ENCODE measurements at regions not wholly inside any gene's neighbourhood (a gene's known extent, or its start where the extent isn't known, plus 50 kb on each side); places are given as distances from the start of the nearest gene placed in this dataset.
"Not testable (repeated sequence)": the region's sequence is repeated elsewhere in the genome, so short reads cannot be mapped to it uniquely, and the experiment has no call there.

DNA sequence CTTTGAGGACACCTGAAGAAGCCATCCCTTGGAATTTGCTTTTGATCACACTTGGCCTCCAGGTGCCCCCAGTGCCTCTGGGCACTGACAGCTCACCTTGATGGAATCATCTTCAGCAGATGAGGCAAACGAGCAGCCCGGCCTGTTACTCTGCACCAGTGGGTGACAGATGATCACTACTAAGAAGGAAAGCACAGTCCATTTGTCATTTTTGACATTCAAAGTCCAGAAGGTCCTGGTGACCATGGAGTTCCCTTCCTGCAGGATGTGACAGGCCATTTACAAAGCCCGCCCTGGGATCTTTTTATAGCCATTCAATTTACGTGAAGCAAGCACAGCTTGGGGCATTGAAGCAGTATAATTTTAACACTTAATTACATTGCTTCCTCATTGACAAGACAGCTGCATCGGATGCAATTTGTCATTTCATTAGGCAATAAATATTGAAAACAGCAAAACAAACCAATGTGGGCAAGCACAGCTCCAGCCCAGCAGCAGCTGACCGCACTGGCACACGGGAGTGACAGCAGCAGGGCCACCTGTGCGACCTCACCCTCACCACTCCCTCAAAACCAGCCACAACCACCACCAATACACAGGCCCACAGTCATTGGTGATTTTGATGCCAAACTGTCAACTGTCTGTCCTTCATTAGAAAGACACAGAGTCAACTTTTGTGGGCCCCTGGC is 76.0 kb upstream of the SLC66A3 start:
- no peak overlapping the region for H3K9ac ChIP-seq (ENCODE audit: low read depth, low read length)
- H3K36me3 ChIP-seq (ENCODE audit: insufficient read depth, low read length): no peaks in the 10 kb centered on the region
- no peaks in the 10 kb centered on the region for H3K9me3 ChIP-seq (replicated peaks; ENCODE audit: low read length)
- no peak overlapping the region for H3K4me3 ChIP-seq (ENCODE audit: low read length)
- no peaks in the 10 kb centered on the region for H3K4me1 ChIP-seq (ENCODE audit: control insufficient read depth, insufficient read depth, low read length)
- peaks cover 13% of the 10 kb centered on the region for H3K27me3 ChIP-seq (ENCODE audit: control insufficient read depth, insufficient read depth, low read length)
- H3K4me2 ChIP-seq (ENCODE audit: low read length): no peak overlapping the region

DNA sequence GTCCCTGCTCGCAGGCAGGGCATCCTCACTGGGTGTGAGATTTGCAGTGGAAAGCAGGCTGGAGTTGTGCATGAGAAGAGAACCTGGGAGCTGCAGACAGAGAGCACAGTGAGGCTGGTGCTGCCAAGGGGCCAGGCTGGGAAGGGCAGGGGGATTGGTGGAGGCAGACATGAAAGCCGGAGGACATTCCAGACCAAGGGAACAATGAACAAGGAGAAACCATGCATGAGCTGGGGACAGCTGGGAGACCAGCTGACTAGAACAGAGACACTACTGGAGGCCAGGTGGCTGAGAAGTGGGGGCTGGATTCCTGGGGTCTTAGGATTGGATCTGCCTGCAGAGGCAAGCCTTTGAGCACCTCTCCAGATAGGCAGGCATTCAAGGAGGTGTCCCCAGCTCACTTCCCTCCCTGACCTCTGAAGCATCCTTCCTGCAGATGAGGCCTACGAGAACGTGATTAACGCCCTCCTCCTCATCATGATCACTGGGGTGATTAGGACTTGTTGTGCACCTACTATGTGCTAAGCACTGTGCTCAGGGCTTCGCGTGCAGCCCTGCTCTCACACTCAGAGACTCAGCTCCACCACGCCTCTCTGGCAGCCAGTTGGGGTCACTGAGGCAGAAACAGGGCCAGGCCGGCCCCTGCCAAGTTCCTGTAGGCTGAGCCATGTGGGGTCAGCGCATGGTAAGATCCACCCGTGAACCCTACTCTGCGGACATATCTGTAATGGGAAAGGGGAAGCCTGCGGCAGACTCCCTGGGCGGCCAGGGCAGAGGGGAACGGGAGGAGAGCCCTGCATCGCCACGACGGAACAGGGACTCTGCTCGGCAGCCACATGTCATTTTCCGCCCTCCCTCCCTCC is 74.8 kb upstream of the SLC66A3 start:
- no peak overlapping the region for H3K9ac ChIP-seq (ENCODE audit: low read depth, low read length)
- no peaks in the 10 kb centered on the region for H3K36me3 ChIP-seq (ENCODE audit: insufficient read depth, low read length)
- no peak overlapping the region for H3K4me2 ChIP-seq (ENCODE audit: low read length)
- no peaks in the 10 kb centered on the region for H3K4me1 ChIP-seq (ENCODE audit: control insufficient read depth, insufficient read depth, low read length)
- peaks cover 25% of the 10 kb centered on the region for H3K27me3 ChIP-seq (ENCODE audit: control insufficient read depth, insufficient read depth, low read length)
- H3K4me3 ChIP-seq (ENCODE audit: low read length): no peak overlapping the region
- H3K9me3 ChIP-seq (replicated peaks; ENCODE audit: low read length): no peaks in the 10 kb centered on the region

DNA sequence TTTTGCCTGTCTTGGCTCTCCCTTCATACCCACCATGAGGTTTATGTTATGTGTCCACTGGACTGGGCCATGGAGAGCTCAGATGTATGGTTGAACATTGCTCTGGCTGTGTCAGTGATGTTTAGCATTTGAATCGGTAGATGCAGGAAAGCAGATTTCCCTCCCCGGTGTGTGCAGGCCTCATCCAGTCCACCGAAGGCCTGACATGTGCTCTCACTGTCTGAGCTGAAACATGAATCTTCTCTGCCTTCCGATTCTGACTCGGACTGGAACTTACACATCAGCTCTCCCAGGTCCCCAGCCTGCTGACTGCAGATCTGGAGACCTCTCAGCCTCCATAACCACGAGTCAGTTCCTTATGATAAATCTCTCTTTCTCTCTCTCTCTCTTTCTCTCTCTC is 72.4 kb upstream of the SLC66A3 start:
- no peaks in the 10 kb centered on the region for H3K36me3 ChIP-seq (ENCODE audit: insufficient read depth, low read length)
- H3K9ac ChIP-seq (ENCODE audit: low read depth, low read length): no peak overlapping the region
- H3K9me3 ChIP-seq (replicated peaks; ENCODE audit: low read length): no peaks in the 10 kb centered on the region
- H3K4me2 ChIP-seq (ENCODE audit: low read length): no peak overlapping the region
- H3K4me3 ChIP-seq (ENCODE audit: low read length): no peak overlapping the region
- peaks cover 29% of the 10 kb centered on the region for H3K27me3 ChIP-seq (ENCODE audit: control insufficient read depth, insufficient read depth, low read length)
- H3K4me1 ChIP-seq (ENCODE audit: control insufficient read depth, insufficient read depth, low read length): peaks cover 2% of the 10 kb centered on the region

- H3K27me3 ChIP-seq (ENCODE audit: control insufficient read depth, insufficient read depth, low read length): peaks cover 36% of the 10 kb centered on the region
- H3K4me3 ChIP-seq (ENCODE audit: low read length); H3K9ac ChIP-seq (ENCODE audit: low read depth, low read length); H3K4me2 ChIP-seq (ENCODE audit: low read length); H3K36me3 ChIP-seq (ENCODE audit: insufficient read depth, low read length); H3K9me3 ChIP-seq (replicated peaks; ENCODE audit: low read length); H3K4me1 ChIP-seq (ENCODE audit: control insufficient read depth, insufficient read depth, low read length): not testable (repeated sequence)
These were observed 66.4 kb upstream of the SLC66A3 start for GRCh38 chr2:11088821-11089220.

GRCh38 chr2:11090187-11090586 is 65.1 kb upstream of the SLC66A3 start:
- no peaks in the 10 kb centered on the region for H3K9me3 ChIP-seq (replicated peaks; ENCODE audit: low read length)
- no peaks in the 10 kb centered on the region for H3K36me3 ChIP-seq (ENCODE audit: insufficient read depth, low read length)
- no peak overlapping the region for H3K4me2 ChIP-seq (ENCODE audit: low read length)
- no peak overlapping the region for H3K9ac ChIP-seq (ENCODE audit: low read depth, low read length)
- H3K4me1 ChIP-seq (ENCODE audit: control insufficient read depth, insufficient read depth, low read length): peaks cover 4% of the 10 kb centered on the region
- H3K4me3 ChIP-seq (ENCODE audit: low read length): no peak overlapping the region
- peaks cover 38% of the 10 kb centered on the region for H3K27me3 ChIP-seq (ENCODE audit: control insufficient read depth, insufficient read depth, low read length)

GRCh38 chr2:11092701-11093335 is 62.4 kb upstream of the SLC66A3 start:
- H3K4me3 ChIP-seq (ENCODE audit: low read length): no peak overlapping the region
- H3K4me2 ChIP-seq (ENCODE audit: low read length): no peak overlapping the region
- H3K4me1 ChIP-seq (ENCODE audit: control insufficient read depth, insufficient read depth, low read length): peaks cover 13% of the 10 kb centered on the region
- H3K36me3 ChIP-seq (ENCODE audit: insufficient read depth, low read length): no peaks in the 10 kb centered on the region
- no peak overlapping the region for H3K9ac ChIP-seq (ENCODE audit: low read depth, low read length)
- H3K27me3 ChIP-seq (ENCODE audit: control insufficient read depth, insufficient read depth, low read length): peaks cover 34% of the 10 kb centered on the region
- no peaks in the 10 kb centered on the region for H3K9me3 ChIP-seq (replicated peaks; ENCODE audit: low read length)

- H3K4me3 ChIP-seq (ENCODE audit: low read length): no peak overlapping the region
- H3K9me3 ChIP-seq (replicated peaks; ENCODE audit: low read length): no peaks in the 10 kb centered on the region
- peaks cover 31% of the 10 kb centered on the region for H3K27me3 ChIP-seq (ENCODE audit: control insufficient read depth, insufficient read depth, low read length)
- H3K9ac ChIP-seq (ENCODE audit: low read depth, low read length): no peak overlapping the region
- H3K4me1 ChIP-seq (ENCODE audit: control insufficient read depth, insufficient read depth, low read length): peaks cover 11% of the 10 kb centered on the region
- no peak overlapping the region for H3K4me2 ChIP-seq (ENCODE audit: low read length)
- no peaks in the 10 kb centered on the region for H3K36me3 ChIP-seq (ENCODE audit: insufficient read depth, low read length)
These were observed 61.8 kb upstream of the SLC66A3 start for GRCh38 chr2:11093467-11093866.

- no peak overlapping the region for H3K4me3 ChIP-seq (ENCODE audit: low read length)
- no peaks in the 10 kb centered on the region for H3K9me3 ChIP-seq (replicated peaks; ENCODE audit: low read length)
- H3K27me3 ChIP-seq (ENCODE audit: control insufficient read depth, insufficient read depth, low read length): peaks cover 30% of the 10 kb centered on the region
- H3K4me1 ChIP-seq (ENCODE audit: control insufficient read depth, insufficient read depth, low read length): peaks cover 11% of the 10 kb centered on the region
- H3K9ac ChIP-seq (ENCODE audit: low read depth, low read length): no peak overlapping the region
- no peaks in the 10 kb centered on the region for H3K36me3 ChIP-seq (ENCODE audit: insufficient read depth, low read length)
- H3K4me2 ChIP-seq (ENCODE audit: low read length): no peak overlapping the region
These were observed 61.1 kb upstream of the SLC66A3 start for GRCh38 chr2:11094021-11094810.

- peaks cover 11% of the 10 kb centered on the region for H3K4me1 ChIP-seq (ENCODE audit: control insufficient read depth, insufficient read depth, low read length)
- no peak overlapping the region for H3K4me2 ChIP-seq (ENCODE audit: low read length)
- H3K4me3 ChIP-seq (ENCODE audit: low read length): no peak overlapping the region
- no peaks in the 10 kb centered on the region for H3K36me3 ChIP-seq (ENCODE audit: insufficient read depth, low read length)
- H3K27me3 ChIP-seq (ENCODE audit: control insufficient read depth, insufficient read depth, low read length): peaks cover 41% of the 10 kb centered on the region
- no peak overlapping the region for H3K9ac ChIP-seq (ENCODE audit: low read depth, low read length)
- H3K9me3 ChIP-seq (replicated peaks; ENCODE audit: low read length): no peaks in the 10 kb centered on the region
These were observed 58.7 kb upstream of the SLC66A3 start for GRCh38 chr2:11096591-11096990.

DNA sequence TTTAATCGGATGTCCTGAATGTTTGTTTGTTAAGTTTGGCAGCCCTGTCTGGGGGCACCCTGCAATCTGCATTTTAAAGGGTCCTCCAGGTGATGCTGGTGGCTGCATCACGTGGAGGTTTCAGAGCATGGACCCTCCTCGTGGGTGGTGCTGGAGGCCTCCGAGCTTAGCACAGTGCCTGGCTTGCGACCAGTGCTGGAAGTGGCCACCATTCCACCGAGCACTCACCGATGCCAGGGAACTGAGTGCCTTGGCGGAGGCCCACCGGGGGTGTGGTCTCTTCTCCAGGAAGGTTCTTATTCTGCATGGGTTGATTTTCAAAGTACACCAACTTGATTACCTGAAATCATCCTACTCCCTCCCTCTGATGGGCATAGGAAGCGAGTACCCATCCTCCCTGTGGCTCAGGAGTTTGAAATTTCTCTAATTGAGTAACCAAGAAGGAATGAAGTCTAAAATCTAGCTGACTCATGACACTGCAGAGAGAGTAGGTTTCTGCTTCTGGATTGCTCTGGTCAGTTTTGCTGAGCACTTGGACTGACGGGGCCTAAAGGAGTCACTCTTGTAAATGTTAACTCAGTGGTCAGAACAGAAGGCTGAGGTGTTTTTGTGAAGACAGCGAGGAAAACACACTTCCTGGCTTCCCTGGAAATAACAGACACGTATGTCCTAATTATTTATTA is 58.1 kb upstream of the SLC66A3 start:
- Histone ChIP-seq H3K4me1 (ENCODE audit: control insufficient read depth, insufficient read depth, low read length) (peaks cover 11% of the 10 kb centered on the region), H3K36me3 (ENCODE audit: insufficient read depth, low read length) (no peaks in the 10 kb centered on the region), H3K9ac (ENCODE audit: low read depth, low read length) (no peak overlapping the region), H3K9me3 (replicated peaks; ENCODE audit: low read length) (no peaks in the 10 kb centered on the region), H3K4me3 (ENCODE audit: low read length) (no peak overlapping the region), H3K27me3 (ENCODE audit: control insufficient read depth, insufficient read depth, low read length) (peaks cover 46% of the 10 kb centered on the region), H3K4me2 (ENCODE audit: low read length) (no peak overlapping the region)

Measured in skeletal muscle satellite cell (primary cell).